Transverse colon (tissue), 3 donors: ENCODE measurements at regions not wholly inside any gene's neighbourhood (a gene's known extent, or its start where the extent isn't known, plus 50 kb on each side); places are given as distances from the start of the nearest gene placed in this dataset.

Experiments
- CTCF ChIP-seq, 5 experiments: fragments of 200-600 bp in 3 of 5; fragments of 450-650 bp in 2 of 5; sonication (generic) in 3 of 5; IDR thresholded peaks; 1 replicate in 2 of 5; 2 replicates in 3 of 5; pipeline ENCODE4 v1.5.1; 2016 to 2017; ENCODE audit warnings: antibody characterized with exemption in 5 of 5, inconsistent platforms in 3 of 5, mild to moderate bottlenecking in 2 of 5, moderate library complexity in 1 of 5
- EP300 ChIP-seq: sonication (generic); formaldehyde crosslinking; IDR thresholded peaks from one replicate; pipeline ENCODE4 v1.6.1; 2017; ENCODE audit warnings: antibody characterized with exemption, low read depth
- POLR2A ChIP-seq: fragments of 450-650 bp; IDR thresholded peaks from one replicate; pipeline ENCODE4 v1.6.1; 2016; ENCODE audit warnings: antibody characterized with exemption, mild to moderate bottlenecking, moderate library complexity

- TF ChIP-seq EP300 (no peak), CTCF (IDR thresholded peaks at IDR 0.05) (no peak), POLR2A (no peak)
These were observed 59.1 kb upstream of the ALDH1A1 start for GRCh38 chr9:73011956-73012355.
